ENCODE measurements at regions not wholly inside any gene's neighbourhood (a gene's known extent, or its start where the extent isn't known, plus 50 kb on each side); places are given as distances from the start of the nearest gene placed in this dataset.

GRCh38 chr10:132136097-132136521 is 50.6 kb upstream of the DPYSL4 start (continued):
- TF ChIP-seq RUNX3 (IDR thresholded peaks at IDR 0.05; ENCODE audit: low read length) (no peak), KAT2A (conservative IDR thresholded peaks at IDR 0.05; ENCODE audit: control insufficient read depth, low read depth, low read length) (no peak), MLLT1 (IDR thresholded peaks at IDR 0.05) (no peak), STAT3 (IDR thresholded peaks at IDR 0.05; ENCODE audit: low read depth, low read length) (no peak), SUZ12 (IDR thresholded peaks at IDR 0.05; ENCODE audit: unreplicated experiment) (no peak), BRCA1 (IDR thresholded peaks at IDR 0.05; ENCODE audit: low read depth, low read length) (no peak), BMI1 (IDR thresholded peaks at IDR 0.05; ENCODE audit: borderline replicate concordance) (no peak)
- TF ChIP-seq, protein P1, sequence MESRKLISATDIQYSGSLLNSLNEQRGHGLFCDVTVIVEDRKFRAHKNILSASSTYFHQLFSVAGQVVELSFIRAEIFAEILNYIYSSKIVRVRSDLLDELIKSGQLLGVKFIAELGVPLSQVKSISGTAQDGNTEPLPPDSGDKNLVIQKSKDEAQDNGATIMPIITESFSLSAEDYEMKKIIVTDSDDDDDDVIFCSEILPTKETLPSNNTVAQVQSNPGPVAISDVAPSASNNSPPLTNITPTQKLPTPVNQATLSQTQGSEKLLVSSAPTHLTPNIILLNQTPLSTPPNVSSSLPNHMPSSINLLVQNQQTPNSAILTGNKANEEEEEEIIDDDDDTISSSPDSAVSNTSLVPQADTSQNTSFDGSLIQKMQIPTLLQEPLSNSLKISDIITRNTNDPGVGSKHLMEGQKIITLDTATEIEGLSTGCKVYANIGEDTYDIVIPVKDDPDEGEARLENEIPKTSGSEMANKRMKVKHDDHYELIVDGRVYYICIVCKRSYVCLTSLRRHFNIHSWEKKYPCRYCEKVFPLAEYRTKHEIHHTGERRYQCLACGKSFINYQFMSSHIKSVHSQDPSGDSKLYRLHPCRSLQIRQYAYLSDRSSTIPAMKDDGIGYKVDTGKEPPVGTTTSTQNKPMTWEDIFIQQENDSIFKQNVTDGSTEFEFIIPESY (IDR thresholded peaks at IDR 0.05): no peak

DNA sequence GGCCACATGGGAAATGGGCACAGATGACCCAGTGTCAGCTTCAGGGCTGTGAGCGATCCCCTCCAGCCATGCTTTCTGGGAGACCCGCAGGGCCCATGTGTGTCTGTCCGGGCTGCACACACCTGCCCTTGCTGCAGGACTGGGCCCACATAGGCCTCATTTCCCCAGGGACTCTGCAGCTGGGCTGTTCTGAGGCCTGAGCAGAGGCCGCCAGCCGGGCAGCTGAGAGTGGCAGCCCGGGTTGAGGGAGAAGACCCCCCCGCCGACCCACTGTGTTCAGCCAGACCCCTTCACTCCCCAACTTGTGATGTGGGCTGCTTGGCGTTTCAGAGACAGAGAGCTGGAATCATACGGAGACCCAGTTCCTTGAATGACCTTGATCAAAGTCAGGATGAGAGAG is 50.1 kb upstream of the DPYSL4 start:
- POLR2A ChIA-PET: no interaction called here
- H2AFZ ChIP-seq (ENCODE audit: control insufficient read depth, low read depth, low read length): no peak overlapping the region
- in situ Hi-C loops (cut with MboI): no loop called here
- no peaks in the 10 kb centered on the region for H3K36me3 ChIP-seq (ENCODE audit: control insufficient read depth in 2 of 2, insufficient read depth in 2 of 2, low read length in 1 of 2)
- H3K4me3 ChIP-seq: no peak overlapping the region
- H3K27me3 ChIP-seq (replicated peaks in 1 of 2; ENCODE audit: control insufficient read depth in 2 of 2, insufficient read depth in 2 of 2, low read length in 1 of 2): no peaks in the 10 kb centered on the region
- H3K79me2 ChIP-seq (ENCODE audit: control insufficient read depth, insufficient read depth, low read length): no peaks in the 10 kb centered on the region
- H4K20me1 ChIP-seq (ENCODE audit: control insufficient read depth, insufficient read depth): no peaks in the 10 kb centered on the region
- no peaks in the 10 kb centered on the region for H3K4me1 ChIP-seq (ENCODE audit: control insufficient read depth, insufficient read depth, low read length)
- CTCF ChIA-PET: no interaction called here
- no peak overlapping the region for H3K27ac ChIP-seq (ENCODE audit: control insufficient read depth, insufficient read depth)
- intact Hi-C loops (cut with micrococcal nuclease; ENCODE audit: unreplicated experiment): no loop called here
- RAD21 ChIA-PET (ENCODE audit: unreplicated experiment): no interaction called here
- H3K9ac ChIP-seq (ENCODE audit: control insufficient read depth, insufficient read depth, low read length): no peak overlapping the region
- no peak for TF ChIP-seq PAX5 (IDR thresholded peaks at IDR 0.05; ENCODE audit: borderline replicate concordance, low read depth, low read length)
- TF ChIP-seq EED (IDR thresholded peaks at IDR 0.05; ENCODE audit: low read depth): no peak
- TF ChIP-seq JUNB (IDR thresholded peaks at IDR 0.05): no peak
- no peak for TF ChIP-seq RBBP5 (conservative IDR thresholded peaks at IDR 0.05)
- TF ChIP-seq MEF2A (IDR thresholded peaks at IDR 0.05; ENCODE audit: insufficient read depth, low read depth, low read length): no peak
- no peak for TF ChIP-seq IRF4 (IDR thresholded peaks at IDR 0.05; ENCODE audit: low read depth, low read length)
- TF ChIP-seq ZNF207 (IDR thresholded peaks at IDR 0.05; ENCODE audit: borderline replicate concordance): no peak
- TF ChIP-seq, protein P2, sequence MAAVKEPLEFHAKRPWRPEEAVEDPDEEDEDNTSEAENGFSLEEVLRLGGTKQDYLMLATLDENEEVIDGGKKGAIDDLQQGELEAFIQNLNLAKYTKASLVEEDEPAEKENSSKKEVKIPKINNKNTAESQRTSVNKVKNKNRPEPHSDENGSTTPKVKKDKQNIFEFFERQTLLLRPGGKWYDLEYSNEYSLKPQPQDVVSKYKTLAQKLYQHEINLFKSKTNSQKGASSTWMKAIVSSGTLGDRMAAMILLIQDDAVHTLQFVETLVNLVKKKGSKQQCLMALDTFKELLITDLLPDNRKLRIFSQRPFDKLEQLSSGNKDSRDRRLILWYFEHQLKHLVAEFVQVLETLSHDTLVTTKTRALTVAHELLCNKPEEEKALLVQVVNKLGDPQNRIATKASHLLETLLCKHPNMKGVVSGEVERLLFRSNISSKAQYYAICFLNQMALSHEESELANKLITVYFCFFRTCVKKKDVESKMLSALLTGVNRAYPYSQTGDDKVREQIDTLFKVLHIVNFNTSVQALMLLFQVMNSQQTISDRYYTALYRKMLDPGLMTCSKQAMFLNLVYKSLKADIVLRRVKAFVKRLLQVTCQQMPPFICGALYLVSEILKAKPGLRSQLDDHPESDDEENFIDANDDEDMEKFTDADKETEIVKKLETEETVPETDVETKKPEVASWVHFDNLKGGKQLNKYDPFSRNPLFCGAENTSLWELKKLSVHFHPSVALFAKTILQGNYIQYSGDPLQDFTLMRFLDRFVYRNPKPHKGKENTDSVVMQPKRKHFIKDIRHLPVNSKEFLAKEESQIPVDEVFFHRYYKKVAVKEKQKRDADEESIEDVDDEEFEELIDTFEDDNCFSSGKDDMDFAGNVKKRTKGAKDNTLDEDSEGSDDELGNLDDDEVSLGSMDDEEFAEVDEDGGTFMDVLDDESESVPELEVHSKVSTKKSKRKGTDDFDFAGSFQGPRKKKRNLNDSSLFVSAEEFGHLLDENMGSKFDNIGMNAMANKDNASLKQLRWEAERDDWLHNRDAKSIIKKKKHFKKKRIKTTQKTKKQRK (IDR thresholded peaks at IDR 0.05; ENCODE audit: low read depth, low read length): no peak
- no TSS peak for BruUV-seq (replicated peaks)
- ATAC-seq (no peak), FAIRE-seq (no peak), DNase-seq (ENCODE audit: low read depth, low spot score) (no peak)
- SMC1A ChIA-PET (ENCODE audit: uncharacterized antibody, unreplicated experiment): no interaction called here
- H3K4me2 ChIP-seq (ENCODE audit: control insufficient read depth, insufficient read depth): no peak overlapping the region
- H3K9me3 ChIP-seq (replicated peaks; ENCODE audit: control insufficient read depth, insufficient read depth, low read length): no peaks in the 10 kb centered on the region
- WGBS (ENCODE audit: insufficient coverage, insufficient replicate concordance, low lambda C conversion rate, missing lambda C conversion rate): 21% methylated on average over 10 of the region's 10 CpGs

Data from GM12878 (cell line).